Endothelial cell (in vitro differentiated cells): ENCODE measurements at regions not wholly inside any gene's neighbourhood (a gene's known extent, or its start where the extent isn't known, plus 50 kb on each side); places are given as distances from the start of the nearest gene placed in this dataset.
A peak's percentile ranks its signal among the peaks of the same experiment; 100 is the strongest.
"Not testable (repeated sequence)": the region's sequence is repeated elsewhere in the genome, so short reads cannot be mapped to it uniquely, and the experiment has no call there.

Experiments
- DNase-seq: peaks from one replicate; pipeline ENCODE4 v3.0.0; 2021; ENCODE audit warnings: low spot score
- H3K27ac Mint-ChIP-seq: one replicate; pipeline ENCODE4 v1.8.0; 2021; ENCODE audit warnings: mixed read lengths, inconsistent platforms; ENCODE audit not compliant: unreplicated experiment
- H3K27me3 Mint-ChIP-seq: one replicate; pipeline ENCODE4 v1.8.0; 2021; ENCODE audit warnings: mild to moderate bottlenecking, moderate library complexity, mixed read lengths, inconsistent platforms; ENCODE audit not compliant: unreplicated experiment
- H3K36me3 Mint-ChIP-seq: one replicate; pipeline ENCODE4 v1.8.0; 2021; ENCODE audit warnings: mild to moderate bottlenecking, low read depth, mixed read lengths, inconsistent platforms; ENCODE audit not compliant: unreplicated experiment
- H3K4me1 Mint-ChIP-seq: one replicate; pipeline ENCODE4 v1.8.0; 2021; ENCODE audit warnings: mild to moderate bottlenecking, mixed read lengths, inconsistent platforms; ENCODE audit not compliant: unreplicated experiment
- H3K4me3 Mint-ChIP-seq: one replicate; pipeline ENCODE4 v1.8.0; 2021; ENCODE audit warnings: mild to moderate bottlenecking, mixed read lengths, inconsistent platforms; ENCODE audit not compliant: unreplicated experiment
- H3K9me3 Mint-ChIP-seq: one replicate; pipeline ENCODE4 v1.8.0; 2021; ENCODE audit warnings: mixed read lengths, inconsistent platforms; ENCODE audit not compliant: unreplicated experiment
- CTCF ChIP-seq: fragments of 200-600 bp; sonication (generic); IDR thresholded peaks from one replicate; pipeline ENCODE4 v1.5.0; 2021; ENCODE audit warnings: antibody characterized with exemption; ENCODE audit not compliant: unreplicated experiment

DNA sequence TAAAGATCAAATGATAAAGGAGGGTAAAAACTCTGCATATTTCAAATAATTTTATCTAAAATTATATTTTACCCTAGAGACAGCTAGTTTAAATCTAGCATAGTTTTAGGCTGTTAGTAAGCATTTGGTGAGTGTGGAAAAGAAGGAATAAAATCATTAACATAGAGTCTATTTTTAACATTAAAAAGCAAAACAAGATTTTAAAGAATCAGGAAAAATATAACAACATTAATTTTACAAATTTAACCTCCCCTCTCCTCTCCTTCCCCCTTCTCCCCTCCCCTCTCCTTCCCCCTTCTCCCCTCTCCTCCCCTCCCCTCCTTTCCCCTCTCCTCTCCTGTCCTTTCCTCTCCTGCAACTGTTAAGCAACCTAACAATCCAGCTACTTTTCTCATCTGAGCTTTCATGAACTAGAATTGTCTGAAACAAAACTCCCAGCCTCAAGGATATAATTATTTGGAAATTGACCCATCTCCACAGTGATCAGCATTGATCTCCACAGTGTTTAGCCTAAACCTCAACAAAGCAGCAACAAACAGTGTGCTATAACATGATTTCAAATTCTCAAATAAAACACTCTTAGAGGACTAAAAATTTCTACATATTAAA is 293.2 kb downstream of the PPP1R3A start:
- TF ChIP-seq CTCF = no peak
- Mint-ChIP-seq H3K4me3 (no peak overlapping the region), H3K9me3 (no peaks in the 10 kb centered on the region), H3K27ac (no peak overlapping the region), H3K4me1 (no peaks in the 10 kb centered on the region), H3K36me3 (peaks cover 5% of the 10 kb centered on the region), H3K27me3 (no peaks in the 10 kb centered on the region)
- DNase-seq = no peak

DNA sequence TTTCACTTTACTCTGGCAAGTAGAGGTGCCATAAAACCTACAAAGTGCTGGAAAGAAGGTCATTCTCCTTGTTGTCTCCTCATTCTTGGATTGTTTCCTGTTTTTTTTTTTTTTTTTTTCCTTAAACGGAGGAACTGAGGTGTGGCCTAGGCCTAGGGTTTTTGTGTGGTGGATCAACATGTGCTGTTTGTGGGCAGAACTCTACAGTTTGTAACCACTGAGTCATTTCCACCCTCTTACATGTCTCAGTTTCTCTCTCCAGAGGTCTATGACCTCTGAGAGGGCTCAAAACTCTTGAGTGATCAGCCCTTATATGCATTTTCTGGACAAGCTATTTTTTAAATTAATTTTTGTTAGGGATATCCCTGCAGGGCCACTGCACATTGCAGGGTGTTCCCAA is 296.0 kb downstream of the PPP1R3A start:
- TF ChIP-seq CTCF = no peak
- H3K9me3 Mint-ChIP-seq = no peaks in the 10 kb centered on the region

GRCh38 chr7:113610572-113610971 is 308.2 kb downstream of the PPP1R3A start:
- Mint-ChIP-seq H3K27ac (no peak overlapping the region), H3K4me3 (no peak overlapping the region), H3K4me1 (no peaks in the 10 kb centered on the region), H3K36me3 (no peaks in the 10 kb centered on the region), H3K9me3 (no peaks in the 10 kb centered on the region), H3K27me3 (peaks cover 2% of the 10 kb centered on the region)
- no peak for TF ChIP-seq CTCF
- no peak for DNase-seq

More for the DNA sequence above, 296.0 kb downstream of the PPP1R3A start:
- H3K4me3 Mint-ChIP-seq = no peak overlapping the region
- H3K27ac Mint-ChIP-seq = no peak overlapping the region
- H3K36me3 Mint-ChIP-seq = peaks cover 5% of the 10 kb centered on the region
- no peak for DNase-seq
- H3K4me1 Mint-ChIP-seq = no peaks in the 10 kb centered on the region
- H3K27me3 Mint-ChIP-seq = no peaks in the 10 kb centered on the region

DNA sequence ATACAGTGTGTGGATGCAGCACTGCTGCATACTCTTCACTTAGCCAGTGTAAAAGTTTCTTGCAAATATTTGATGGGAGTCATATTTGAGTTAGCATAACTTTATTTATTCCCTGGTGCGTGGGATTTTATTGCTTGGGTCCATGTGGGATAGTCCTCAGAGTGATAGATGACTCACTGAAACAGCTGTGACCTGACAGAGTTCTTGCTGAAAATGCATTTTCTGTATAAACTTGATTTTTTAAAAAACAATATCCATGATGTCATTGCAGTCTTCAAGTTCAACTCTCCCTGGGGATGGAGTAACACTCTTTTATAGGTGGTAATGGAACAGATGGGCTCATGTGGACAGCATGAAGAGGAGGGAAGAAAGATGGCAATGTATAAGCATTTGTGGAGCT is 310.0 kb downstream of the PPP1R3A start:
- Mint-ChIP-seq H3K4me1 (no peaks in the 10 kb centered on the region), H3K4me3 (no peak overlapping the region), H3K27me3 (no peaks in the 10 kb centered on the region), H3K9me3 (no peaks in the 10 kb centered on the region), H3K36me3 (no peaks in the 10 kb centered on the region), H3K27ac (no peak overlapping the region)
- no peak for DNase-seq
- no peak for TF ChIP-seq CTCF

GRCh38 chr7:113606325-113606724 is 312.5 kb downstream of the PPP1R3A start:
- H3K36me3 Mint-ChIP-seq = no peaks in the 10 kb centered on the region
- no peaks in the 10 kb centered on the region for H3K4me1 Mint-ChIP-seq
- H3K4me3 Mint-ChIP-seq = no peak overlapping the region
- H3K27me3 Mint-ChIP-seq = no peaks in the 10 kb centered on the region
- DNase-seq = no peak
- no peak overlapping the region for H3K27ac Mint-ChIP-seq
- H3K9me3 Mint-ChIP-seq = no peaks in the 10 kb centered on the region
- TF ChIP-seq CTCF = no peak

- not testable (repeated sequence) for DNase-seq, H3K4me3 Mint-ChIP-seq, H3K27me3 Mint-ChIP-seq, H3K4me1 Mint-ChIP-seq, H3K9me3 Mint-ChIP-seq, H3K36me3 Mint-ChIP-seq, H3K27ac Mint-ChIP-seq
Observed at GRCh38 chr7:113600428-113600827, 318.4 kb downstream of the PPP1R3A start.

DNA sequence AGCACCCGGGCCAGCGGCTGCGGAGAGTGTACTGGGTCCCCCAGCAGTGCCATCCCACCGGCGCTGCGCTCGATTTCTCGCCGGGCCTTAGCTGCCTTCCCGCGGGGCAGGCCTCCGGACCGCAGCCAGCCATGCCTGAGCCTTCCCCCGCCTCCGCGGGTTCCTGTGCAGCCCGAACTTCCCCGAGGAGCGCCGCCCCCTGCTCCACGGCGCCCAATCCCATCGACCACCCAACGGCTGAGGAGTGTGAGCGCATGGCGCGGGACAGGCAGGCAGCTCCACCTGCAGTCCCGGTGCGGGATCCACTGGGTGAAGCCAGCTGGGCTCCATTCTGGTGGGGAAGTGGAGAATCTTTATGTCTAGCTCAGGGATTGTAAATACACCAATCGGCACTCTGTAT is 325.4 kb downstream of the PPP1R3A start:
- H3K27ac Mint-ChIP-seq, H3K9me3 Mint-ChIP-seq, H3K27me3 Mint-ChIP-seq, H3K36me3 Mint-ChIP-seq, H3K4me1 Mint-ChIP-seq: not testable (repeated sequence)
- peak; percentile 49 for DNase-seq
- peak overlapping the region; percentile 28 for H3K4me3 Mint-ChIP-seq

- not testable (repeated sequence) for H3K27ac Mint-ChIP-seq, H3K27me3 Mint-ChIP-seq, H3K36me3 Mint-ChIP-seq, H3K9me3 Mint-ChIP-seq, DNase-seq, H3K4me1 Mint-ChIP-seq
- H3K4me3 Mint-ChIP-seq = peak overlapping the region; percentile 72
Observed at GRCh38 chr7:113592924-113593323, 325.9 kb downstream of the PPP1R3A start.
